ENCODE measurements at regions not wholly inside any gene's neighbourhood (a gene's known extent, or its start where the extent isn't known, plus 50 kb on each side); places are given as distances from the start of the nearest gene placed in this dataset.

DNA sequence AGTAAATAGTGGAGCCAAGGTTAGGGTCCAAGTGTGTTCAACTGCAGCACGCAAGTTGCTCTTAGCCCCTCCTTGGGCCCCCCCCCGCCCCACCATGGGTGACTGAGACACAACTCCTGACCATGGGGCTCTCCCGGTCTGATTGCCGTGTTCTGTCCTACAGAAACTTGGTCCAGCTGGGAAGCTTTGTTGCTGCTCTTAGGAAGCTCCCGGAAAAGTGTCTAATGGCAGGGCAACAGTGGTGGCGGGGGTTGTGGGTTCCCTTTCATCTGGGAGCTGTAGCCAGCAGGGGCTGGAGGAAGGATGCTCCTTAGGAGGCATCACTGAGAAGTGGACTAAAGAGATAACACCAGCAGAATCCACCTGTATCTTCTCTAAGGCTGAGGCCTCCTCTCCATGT is 111.1 kb downstream of the CYP26B1 start:
- no peak for ATAC-seq
- H3K4me1 Mint-ChIP-seq, result no peaks in the 10 kb centered on the region
- H3K27ac Mint-ChIP-seq, result no peak overlapping the region
- no peaks in the 10 kb centered on the region for H3K9me3 Mint-ChIP-seq
- no peak overlapping the region for H3K4me3 Mint-ChIP-seq
- H3K27me3 Mint-ChIP-seq, result no peaks in the 10 kb centered on the region
- DNase-seq, result no peak
- H3K36me3 Mint-ChIP-seq (ENCODE audit: low read depth), result no peaks in the 10 kb centered on the region

- no peak for ATAC-seq
- Mint-ChIP-seq H3K36me3 (ENCODE audit: low read depth) (no peaks in the 10 kb centered on the region), H3K27ac (no peak overlapping the region), H3K4me1 (no peaks in the 10 kb centered on the region), H3K9me3 (no peaks in the 10 kb centered on the region), H3K27me3 (no peaks in the 10 kb centered on the region), H3K4me3 (no peak overlapping the region)
- no peak for DNase-seq
Measured at GRCh38 chr2:72036173-72036545, 111.5 kb downstream of the CYP26B1 start.

GRCh38 chr2:72035518-72036172 is 112.0 kb downstream of the CYP26B1 start:
- DNase-seq (no peak), ATAC-seq (no peak)
- H3K36me3 Mint-ChIP-seq (ENCODE audit: low read depth), result no peaks in the 10 kb centered on the region
- no peak overlapping the region for H3K4me3 Mint-ChIP-seq
- no peaks in the 10 kb centered on the region for H3K4me1 Mint-ChIP-seq
- H3K27ac Mint-ChIP-seq, result no peak overlapping the region
- H3K27me3 Mint-ChIP-seq, result no peaks in the 10 kb centered on the region
- H3K9me3 Mint-ChIP-seq, result no peaks in the 10 kb centered on the region

DNA sequence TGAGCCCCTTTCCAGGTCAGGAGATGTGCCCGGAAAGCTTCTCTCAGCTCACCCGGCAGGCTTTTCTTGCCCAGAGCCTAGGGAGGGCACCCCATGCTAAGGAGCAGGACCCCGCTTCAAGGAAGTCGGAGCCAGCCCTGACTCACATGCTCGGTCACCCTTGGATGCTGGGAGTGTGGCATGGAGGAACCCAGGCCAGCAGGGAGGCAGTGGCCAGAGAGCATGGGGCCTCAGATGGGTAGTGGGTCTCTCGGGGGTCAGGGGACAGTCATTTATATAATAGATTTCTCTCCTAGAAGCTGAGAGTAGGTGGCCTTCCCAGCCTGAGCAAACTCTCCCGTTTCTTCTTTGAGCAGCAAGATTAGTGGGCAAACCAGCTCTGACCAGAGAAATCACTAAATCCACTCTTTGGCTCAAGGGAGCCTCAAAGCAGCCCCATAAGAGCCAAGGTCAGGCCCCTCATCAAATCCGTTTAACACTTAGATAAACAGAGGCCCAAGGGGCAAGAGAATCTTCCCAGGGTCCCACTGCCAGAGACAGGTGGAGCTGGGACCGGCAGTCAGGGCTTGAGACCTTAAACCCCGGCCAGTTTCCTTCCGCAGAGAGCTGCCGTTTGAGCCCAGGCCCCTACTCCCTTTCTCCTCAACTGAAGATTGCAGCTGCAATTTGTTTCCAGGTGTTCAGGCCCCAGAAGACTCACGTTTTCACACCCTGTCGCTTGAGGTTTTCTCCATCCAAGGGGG is 113.1 kb downstream of the CYP26B1 start:
- no peak for ATAC-seq
- no peak for DNase-seq
- no peaks in the 10 kb centered on the region for H3K9me3 Mint-ChIP-seq
- H3K4me1 Mint-ChIP-seq, result no peaks in the 10 kb centered on the region
- no peaks in the 10 kb centered on the region for H3K27me3 Mint-ChIP-seq
- H3K36me3 Mint-ChIP-seq (ENCODE audit: low read depth), result no peaks in the 10 kb centered on the region
- no peak overlapping the region for H3K4me3 Mint-ChIP-seq
- no peak overlapping the region for H3K27ac Mint-ChIP-seq

GRCh38 chr2:72033636-72034035 is 114.0 kb downstream of the CYP26B1 start:
- Mint-ChIP-seq H3K4me3 (no peak overlapping the region), H3K4me1 (no peaks in the 10 kb centered on the region), H3K9me3 (no peaks in the 10 kb centered on the region), H3K27me3 (no peaks in the 10 kb centered on the region), H3K27ac (no peak overlapping the region), H3K36me3 (ENCODE audit: low read depth) (no peaks in the 10 kb centered on the region)
- no peak for ATAC-seq
- no peak for DNase-seq

GRCh38 chr2:72032481-72033041 is 115.1 kb downstream of the CYP26B1 start:
- DNase-seq, result no peak
- ATAC-seq, result no peak
- no peaks in the 10 kb centered on the region for H3K27me3 Mint-ChIP-seq
- no peaks in the 10 kb centered on the region for H3K4me1 Mint-ChIP-seq
- no peak overlapping the region for H3K4me3 Mint-ChIP-seq
- no peak overlapping the region for H3K27ac Mint-ChIP-seq
- no peaks in the 10 kb centered on the region for H3K9me3 Mint-ChIP-seq
- no peaks in the 10 kb centered on the region for H3K36me3 Mint-ChIP-seq (ENCODE audit: low read depth)

DNA sequence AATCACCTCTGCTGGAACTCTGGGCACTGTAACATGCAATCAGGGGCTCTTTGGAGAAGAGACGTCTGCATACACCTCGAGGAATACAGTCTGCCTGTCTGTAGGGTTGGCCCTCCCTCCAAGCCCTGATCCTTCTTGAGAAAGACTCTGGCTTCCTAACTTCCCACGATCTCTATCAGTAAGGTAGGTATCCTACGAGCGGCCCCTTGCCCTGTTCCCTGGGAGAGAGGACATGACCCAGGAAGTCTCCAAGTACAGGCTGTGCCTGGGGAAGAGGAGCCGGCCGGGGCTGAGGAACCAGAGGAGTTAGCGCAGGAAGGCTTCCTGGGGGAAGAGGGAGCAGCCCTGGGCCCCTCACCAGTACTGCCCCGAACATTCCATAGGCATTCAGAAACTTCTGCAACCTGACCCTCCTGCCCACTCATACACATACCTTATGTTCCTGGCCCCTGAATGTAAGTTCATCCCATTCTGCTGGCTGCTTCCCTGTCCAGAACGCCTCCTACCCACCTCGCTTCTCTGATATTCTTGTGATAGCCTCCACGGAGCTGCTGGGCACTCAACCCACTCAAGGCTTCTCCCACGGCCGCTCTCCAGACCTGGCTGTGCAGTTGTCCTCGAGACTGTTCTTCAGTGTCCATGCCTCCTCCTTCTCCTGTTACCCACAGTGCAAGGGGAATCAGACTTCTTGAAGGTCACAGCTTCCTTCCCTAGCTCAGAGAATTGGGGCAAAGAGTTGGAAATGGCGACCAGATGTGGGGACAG is 116.1 kb downstream of the CYP26B1 start:
- Mint-ChIP-seq H3K4me1 (no peaks in the 10 kb centered on the region), H3K27ac (no peak overlapping the region), H3K9me3 (no peaks in the 10 kb centered on the region), H3K36me3 (ENCODE audit: low read depth) (no peaks in the 10 kb centered on the region), H3K4me3 (no peak overlapping the region), H3K27me3 (no peaks in the 10 kb centered on the region)
- no peak for ATAC-seq
- DNase-seq, result no peak

DNA sequence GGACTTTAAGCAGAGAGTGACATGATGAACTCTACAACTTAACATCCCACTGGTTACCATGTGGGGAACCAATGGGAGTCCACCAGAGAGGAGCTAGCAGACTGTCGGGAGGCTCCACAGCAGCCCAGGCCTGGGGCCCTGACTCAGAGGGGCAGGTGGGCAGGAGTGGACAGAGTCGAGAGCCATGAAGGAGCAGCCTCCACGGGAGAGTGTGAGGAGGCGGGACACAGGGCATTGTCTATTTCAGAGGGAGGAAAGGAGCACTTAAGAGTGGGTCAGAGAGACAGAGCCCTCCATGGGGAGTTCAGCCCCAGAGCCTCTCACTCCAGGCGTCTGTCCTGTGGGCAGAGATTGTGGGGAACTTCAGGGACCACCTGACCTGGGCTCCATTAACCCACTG is 118.7 kb downstream of the CYP26B1 start:
- Mint-ChIP-seq H3K36me3 (ENCODE audit: low read depth) (no peaks in the 10 kb centered on the region), H3K27ac (no peak overlapping the region), H3K4me3 (no peak overlapping the region), H3K9me3 (no peaks in the 10 kb centered on the region), H3K27me3 (no peaks in the 10 kb centered on the region), H3K4me1 (no peaks in the 10 kb centered on the region)
- no peak for ATAC-seq
- no peak for DNase-seq

- Mint-ChIP-seq H3K27me3 (no peaks in the 10 kb centered on the region), H3K27ac (no peak overlapping the region), H3K4me3 (no peak overlapping the region), H3K9me3 (no peaks in the 10 kb centered on the region), H3K4me1 (no peaks in the 10 kb centered on the region), H3K36me3 (ENCODE audit: low read depth) (no peaks in the 10 kb centered on the region)
- no peak for ATAC-seq
- no peak for DNase-seq
Measured at GRCh38 chr2:72028351-72028995, 119.2 kb downstream of the CYP26B1 start.

GRCh38 chr2:72027426-72028161 is 120.1 kb downstream of the CYP26B1 start:
- Mint-ChIP-seq H3K4me1 (no peaks in the 10 kb centered on the region), H3K27ac (no peak overlapping the region), H3K27me3 (no peaks in the 10 kb centered on the region), H3K9me3 (no peaks in the 10 kb centered on the region), H3K36me3 (ENCODE audit: low read depth) (no peaks in the 10 kb centered on the region), H3K4me3 (no peak overlapping the region)
- ATAC-seq (no peak), DNase-seq (no peak)

GRCh38 chr2:72026819-72027425 is 120.7 kb downstream of the CYP26B1 start:
- Mint-ChIP-seq H3K27ac (no peak overlapping the region), H3K36me3 (ENCODE audit: low read depth) (no peaks in the 10 kb centered on the region), H3K9me3 (no peaks in the 10 kb centered on the region), H3K4me1 (no peaks in the 10 kb centered on the region), H3K27me3 (no peaks in the 10 kb centered on the region), H3K4me3 (no peak overlapping the region)
- DNase-seq, result no peak
- no peak for ATAC-seq

DNA sequence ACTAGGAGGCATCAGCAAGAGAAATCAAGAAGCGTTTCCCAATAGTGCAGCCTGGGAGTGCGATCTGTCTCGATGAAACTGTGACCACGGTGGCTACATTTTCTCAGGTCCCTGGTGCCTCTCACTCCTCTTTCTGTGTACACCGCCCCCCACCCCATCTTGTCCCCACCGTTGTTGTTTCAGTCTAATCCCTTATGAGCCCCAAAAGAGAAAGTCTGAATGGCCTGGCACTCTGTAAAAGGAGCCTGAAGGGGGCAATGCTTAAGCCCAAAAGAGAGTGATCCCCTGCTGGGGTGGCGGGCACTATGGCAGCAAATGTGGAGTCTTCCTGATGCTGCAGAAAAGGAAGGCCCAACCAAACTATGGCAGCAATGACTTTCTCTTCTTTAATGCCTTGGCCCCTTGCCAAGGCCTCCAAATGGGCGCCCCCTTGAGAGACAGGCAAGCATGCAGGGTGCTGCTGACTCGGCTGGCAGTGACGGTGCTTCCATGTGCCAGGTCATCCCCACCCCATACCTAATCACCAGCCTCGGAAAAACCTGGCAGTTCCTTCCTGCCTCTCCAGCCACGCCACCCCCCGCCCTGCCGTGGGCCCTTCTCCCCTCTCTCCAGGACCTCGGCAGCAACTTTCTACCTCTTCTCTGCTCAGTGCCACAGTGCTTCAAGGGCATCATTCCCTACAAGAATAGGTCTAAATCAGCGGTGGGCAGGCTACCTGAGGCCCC is 123.0 kb downstream of the CYP26B1 start:
- H3K9me3 Mint-ChIP-seq, result no peaks in the 10 kb centered on the region
- H3K36me3 Mint-ChIP-seq (ENCODE audit: low read depth), result no peaks in the 10 kb centered on the region
- H3K27me3 Mint-ChIP-seq, result no peaks in the 10 kb centered on the region
- H3K4me3 Mint-ChIP-seq, result no peak overlapping the region
- ATAC-seq (no peak), DNase-seq (no peak)
- H3K27ac Mint-ChIP-seq, result no peak overlapping the region
- H3K4me1 Mint-ChIP-seq, result no peaks in the 10 kb centered on the region

- no peaks in the 10 kb centered on the region for H3K27me3 Mint-ChIP-seq
- no peaks in the 10 kb centered on the region for H3K4me1 Mint-ChIP-seq
- DNase-seq, result no peak
- H3K9me3 Mint-ChIP-seq, result no peaks in the 10 kb centered on the region
- H3K27ac Mint-ChIP-seq, result no peak overlapping the region
- no peak overlapping the region for H3K4me3 Mint-ChIP-seq
- H3K36me3 Mint-ChIP-seq (ENCODE audit: low read depth), result no peaks in the 10 kb centered on the region
- ATAC-seq, result no peak
Measured at GRCh38 chr2:72023678-72024390, 123.8 kb downstream of the CYP26B1 start.

Data from activated naive CD8-positive, alpha-beta T cell treated with anti-CD3 and anti-CD28 coated beads, Interleukin-2, amount 50 U/mL, for 24 hours (primary cell).